Stimulated activated CD8-positive, alpha-beta memory T cell treated with anti-CD3 and anti-CD28 coated beads, Interleukin-15, amount 100 ng/mL, for 48 hours (primary cell): ENCODE measurements at regions not wholly inside any gene's neighbourhood (a gene's known extent, or its start where the extent isn't known, plus 50 kb on each side); places are given as distances from the start of the nearest gene placed in this dataset.
"Not testable (repeated sequence)": the region's sequence is repeated elsewhere in the genome, so short reads cannot be mapped to it uniquely, and the experiment has no call there.

Experiments
- DNase-seq, 2 donors: peaks; one replicate each; pipeline ENCODE4 v3.0.0-alpha.2; 2020; ENCODE audit warnings: low read depth in 2 of 2

GRCh38 chr9:26789959-26790358, 102.6 kb downstream of the CAAP1 start:
- no peak for DNase-seq

- no peak for DNase-seq
Observed at GRCh38 chr9:26786564-26786963, 106.0 kb downstream of the CAAP1 start.

GRCh38 chr9:26782899-26783298, 109.7 kb downstream of the CAAP1 start:
- DNase-seq, result no peak

GRCh38 chr9:26781906-26782305, 110.7 kb downstream of the CAAP1 start:
- no peak for DNase-seq

- not testable (repeated sequence) for DNase-seq
Observed at GRCh38 chr9:26780307-26780706, 112.3 kb downstream of the CAAP1 start.

GRCh38 chr9:26779062-26779461, 113.5 kb downstream of the CAAP1 start:
- no peak for DNase-seq

- DNase-seq, result no peak
Observed at GRCh38 chr9:26775391-26775790, 117.2 kb downstream of the CAAP1 start.

GRCh38 chr9:26773056-26773455, 119.5 kb downstream of the CAAP1 start:
- no peak for DNase-seq

GRCh38 chr9:26770821-26771220, 121.8 kb downstream of the CAAP1 start:
- DNase-seq, result no peak

GRCh38 chr9:26768145-26768544, 124.5 kb downstream of the CAAP1 start:
- DNase-seq, result no peak

GRCh38 chr9:26760675-26761074, 131.9 kb downstream of the CAAP1 start:
- DNase-seq, result no peak

GRCh38 chr9:26758655-26759054, 133.9 kb downstream of the CAAP1 start:
- no peak for DNase-seq

- DNase-seq, result no peak
Observed at GRCh38 chr9:26756881-26757280, 135.7 kb downstream of the CAAP1 start.

GRCh38 chr9:26755476-26755875, 137.1 kb downstream of the CAAP1 start:
- no peak for DNase-seq

GRCh38 chr9:26754509-26755164, 138.0 kb downstream of the CAAP1 start:
- DNase-seq, result no peak

GRCh38 chr9:26753971-26754370, 138.6 kb downstream of the CAAP1 start:
- DNase-seq, result no peak

- DNase-seq, result no peak
Observed at GRCh38 chr9:26750162-26750561, 142.4 kb downstream of the CAAP1 start.

- DNase-seq, result no peak
Observed at GRCh38 chr9:26748449-26749058, 144.0 kb downstream of the CAAP1 start.

GRCh38 chr9:26747611-26748010, 145.0 kb downstream of the CAAP1 start:
- no peak for DNase-seq

- no peak for DNase-seq
Observed at GRCh38 chr9:26746357-26747072, 146.1 kb downstream of the CAAP1 start.

- DNase-seq, result no peak
Observed at GRCh38 chr9:26745111-26745510, 147.5 kb downstream of the CAAP1 start.

GRCh38 chr9:26744191-26744965, 148.2 kb downstream of the CAAP1 start:
- DNase-seq, result no peak
